Panc1 (cell line): ENCODE measurements at regions not wholly inside any gene's neighbourhood (a gene's known extent, or its start where the extent isn't known, plus 50 kb on each side); places are given as distances from the start of the nearest gene placed in this dataset.

Experiments
- ATAC-seq: fragments of 200-7000 bp; cut with Tn5 transposase; 2 replicates; pipeline ENCODE4 v1.9.1; 2020; ENCODE audit warnings: mild to moderate bottlenecking, moderate library complexity
- BruUV-seq: library from RNA; stranded (reverse); fragments of 400-500 nt; replicated peaks from 2 replicates; lab custom pipeline; 2021; lab: Mats Ljungman, UMichigan
- CTCF ChIA-PET: fragments of 300-600 bp; sonication (Branson Sonifier 250); formaldehyde crosslinking; loops from one replicate; lab custom pipeline; 2022; ENCODE audit warnings: antibody characterized with exemption; lab: Charles Lee
- POLR2A ChIA-PET: fragments of 300-600 bp; sonication (Branson Sonifier 250); formaldehyde crosslinking; loops from one replicate; lab custom pipeline; 2022; ENCODE audit warnings: antibody characterized with exemption; lab: Charles Lee
- DNase-seq: peaks from one replicate; pipeline ENCODE4 v3.0.0-alpha.2; 2010; ENCODE audit warnings: low read depth, low spot score
- H3K27ac ChIP-seq: 2 replicates; pipeline ENCODE4 v1.5.1; 2011; ENCODE audit warnings: mild to moderate bottlenecking, low read length, inconsistent platforms
- H3K27me3 ChIP-seq: fragments of 200-500 bp; sonication (Bioruptor generic); 2 replicates; pipeline ENCODE4 v1.6.0; 2014; ENCODE audit warnings: low read length, inconsistent platforms; ENCODE audit not compliant: control insufficient read depth, insufficient read depth
- H3K36me3 ChIP-seq: fragments of 200-500 bp; sonication (Bioruptor generic); 2 replicates; pipeline ENCODE4 v1.5.1; 2014; ENCODE audit warnings: inconsistent platforms, mild to moderate bottlenecking, low read length, moderate library complexity; ENCODE audit not compliant: control insufficient read depth, insufficient read depth
- H3K4me1 ChIP-seq: 2 replicates; pipeline ENCODE4 v1.5.1; 2011; ENCODE audit warnings: inconsistent platforms, mild to moderate bottlenecking, low read length, moderate library complexity; ENCODE audit not compliant: control insufficient read depth, insufficient read depth
- H3K4me3 ChIP-seq, 2 experiments: 2 replicates each; pipeline ENCODE4 v1.5.1; 2011 to 2012; ENCODE audit warnings: low read depth in 2 of 2, low read length in 2 of 2, mild to moderate bottlenecking in 2 of 2, inconsistent platforms in 1 of 2, moderate library complexity in 1 of 2
- H3K9me3 ChIP-seq: fragments of 200-500 bp; sonication (Bioruptor generic); 2 replicates; pipeline ENCODE4 v1.5.1; 2014; ENCODE audit warnings: low read depth, mild to moderate bottlenecking, inconsistent platforms, low read length, moderate library complexity; ENCODE audit not compliant: control insufficient read depth, insufficient read depth
- POLR2AphosphoS5 ChIP-seq: IDR thresholded peaks from 2 replicates; pipeline ENCODE4 v1.6.1; 2012; ENCODE audit warnings: mild to moderate bottlenecking, low read depth, low read length, moderate library complexity
- SIN3A ChIP-seq: IDR thresholded peaks from 2 replicates; pipeline ENCODE4 v1.6.1; 2012; ENCODE audit warnings: low read depth, mild to moderate bottlenecking, low read length, moderate library complexity, borderline replicate concordance; ENCODE audit not compliant: insufficient read depth
- TCF7L2 ChIP-seq: IDR thresholded peaks from 2 replicates; pipeline ENCODE4 v1.6.1; 2011; ENCODE audit warnings: mild to moderate bottlenecking, low read depth, low read length, inconsistent platforms
- in situ Hi-C: cut with HindIII; loops from 2 replicates; pipeline ENCODE4 v1.10.0; 2016; ENCODE audit warnings: low sequenced_read_pairs, low pct_unique_long_range_greater_than_20kb
- intact Hi-C: fragments of 100-400 bp; cut with micrococcal nuclease; formaldehyde crosslinking; loops from one replicate; pipeline ENCODE4 v1.10.0; 2022; ENCODE audit not compliant: unreplicated experiment
- TF ChIP-seq, protein P1 (sequence below): fragments of 450-650 bp; IDR thresholded peaks from 2 replicates; pipeline ENCODE4 v1.5.1; 2017; ENCODE audit warnings: mild to moderate bottlenecking
- TF ChIP-seq, protein P2 (sequence below), 2 experiments: IDR thresholded peaks; 2 replicates each; pipeline ENCODE4 v1.6.1; 2011 to 2012; ENCODE audit warnings: low read depth in 2 of 2, control low read depth in 1 of 2, low read length in 1 of 2, mild to moderate bottlenecking in 1 of 2, moderate library complexity in 1 of 2; ENCODE audit not compliant: insufficient read depth in 1 of 2

DNA sequence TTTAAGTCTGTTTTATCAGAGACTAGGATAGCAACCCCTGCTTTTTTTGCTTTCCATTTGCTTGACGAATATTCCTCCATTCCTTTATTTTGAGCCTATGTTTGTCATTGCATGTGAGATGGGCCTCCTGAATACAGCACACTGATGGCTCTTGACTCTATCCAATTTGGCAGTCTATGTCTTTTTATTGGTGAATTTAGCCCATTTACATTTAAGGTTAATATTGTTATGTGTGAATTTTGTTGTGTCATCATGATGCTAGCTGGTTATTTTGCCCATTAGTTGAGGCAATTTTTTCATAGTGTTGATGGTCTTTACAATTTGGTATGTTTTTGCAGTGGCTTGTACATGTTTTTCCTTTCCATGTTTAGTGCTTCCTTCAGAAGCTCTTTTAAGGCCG lies 50.7 kb upstream of the PDE4B start:
- ChIA-PET CTCF (no interaction called here), POLR2A (no interaction called here)
- H3K4me1 ChIP-seq: no peaks in the 10 kb centered on the region
- intact Hi-C loops: no loop called here
- ATAC-seq (no peak), DNase-seq (no peak)
- no TSS peak for BruUV-seq
- H3K27me3 ChIP-seq: no peaks in the 10 kb centered on the region
- H3K27ac ChIP-seq: no peak overlapping the region
- H3K36me3 ChIP-seq: no peaks in the 10 kb centered on the region
- H3K4me3 ChIP-seq: no peak overlapping the region
- in situ Hi-C loops: no loop called here
- no peaks in the 10 kb centered on the region; the same call in 1 of the 2 replicates for H3K9me3 ChIP-seq
- TF ChIP-seq, protein P1, sequence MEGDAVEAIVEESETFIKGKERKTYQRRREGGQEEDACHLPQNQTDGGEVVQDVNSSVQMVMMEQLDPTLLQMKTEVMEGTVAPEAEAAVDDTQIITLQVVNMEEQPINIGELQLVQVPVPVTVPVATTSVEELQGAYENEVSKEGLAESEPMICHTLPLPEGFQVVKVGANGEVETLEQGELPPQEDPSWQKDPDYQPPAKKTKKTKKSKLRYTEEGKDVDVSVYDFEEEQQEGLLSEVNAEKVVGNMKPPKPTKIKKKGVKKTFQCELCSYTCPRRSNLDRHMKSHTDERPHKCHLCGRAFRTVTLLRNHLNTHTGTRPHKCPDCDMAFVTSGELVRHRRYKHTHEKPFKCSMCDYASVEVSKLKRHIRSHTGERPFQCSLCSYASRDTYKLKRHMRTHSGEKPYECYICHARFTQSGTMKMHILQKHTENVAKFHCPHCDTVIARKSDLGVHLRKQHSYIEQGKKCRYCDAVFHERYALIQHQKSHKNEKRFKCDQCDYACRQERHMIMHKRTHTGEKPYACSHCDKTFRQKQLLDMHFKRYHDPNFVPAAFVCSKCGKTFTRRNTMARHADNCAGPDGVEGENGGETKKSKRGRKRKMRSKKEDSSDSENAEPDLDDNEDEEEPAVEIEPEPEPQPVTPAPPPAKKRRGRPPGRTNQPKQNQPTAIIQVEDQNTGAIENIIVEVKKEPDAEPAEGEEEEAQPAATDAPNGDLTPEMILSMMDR: no peak
- TF ChIP-seq SIN3A (no peak), POLR2AphosphoS5 (no peak), TCF7L2 (no peak)
- TF ChIP-seq, protein P2, sequence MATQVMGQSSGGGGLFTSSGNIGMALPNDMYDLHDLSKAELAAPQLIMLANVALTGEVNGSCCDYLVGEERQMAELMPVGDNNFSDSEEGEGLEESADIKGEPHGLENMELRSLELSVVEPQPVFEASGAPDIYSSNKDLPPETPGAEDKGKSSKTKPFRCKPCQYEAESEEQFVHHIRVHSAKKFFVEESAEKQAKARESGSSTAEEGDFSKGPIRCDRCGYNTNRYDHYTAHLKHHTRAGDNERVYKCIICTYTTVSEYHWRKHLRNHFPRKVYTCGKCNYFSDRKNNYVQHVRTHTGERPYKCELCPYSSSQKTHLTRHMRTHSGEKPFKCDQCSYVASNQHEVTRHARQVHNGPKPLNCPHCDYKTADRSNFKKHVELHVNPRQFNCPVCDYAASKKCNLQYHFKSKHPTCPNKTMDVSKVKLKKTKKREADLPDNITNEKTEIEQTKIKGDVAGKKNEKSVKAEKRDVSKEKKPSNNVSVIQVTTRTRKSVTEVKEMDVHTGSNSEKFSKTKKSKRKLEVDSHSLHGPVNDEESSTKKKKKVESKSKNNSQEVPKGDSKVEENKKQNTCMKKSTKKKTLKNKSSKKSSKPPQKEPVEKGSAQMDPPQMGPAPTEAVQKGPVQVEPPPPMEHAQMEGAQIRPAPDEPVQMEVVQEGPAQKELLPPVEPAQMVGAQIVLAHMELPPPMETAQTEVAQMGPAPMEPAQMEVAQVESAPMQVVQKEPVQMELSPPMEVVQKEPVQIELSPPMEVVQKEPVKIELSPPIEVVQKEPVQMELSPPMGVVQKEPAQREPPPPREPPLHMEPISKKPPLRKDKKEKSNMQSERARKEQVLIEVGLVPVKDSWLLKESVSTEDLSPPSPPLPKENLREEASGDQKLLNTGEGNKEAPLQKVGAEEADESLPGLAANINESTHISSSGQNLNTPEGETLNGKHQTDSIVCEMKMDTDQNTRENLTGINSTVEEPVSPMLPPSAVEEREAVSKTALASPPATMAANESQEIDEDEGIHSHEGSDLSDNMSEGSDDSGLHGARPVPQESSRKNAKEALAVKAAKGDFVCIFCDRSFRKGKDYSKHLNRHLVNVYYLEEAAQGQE (IDR thresholded peaks at IDR 0.05; ENCODE audit: insufficient read depth in 1 of 2, low read depth in 2 of 2, low read length in 1 of 2): no peak
